ENCODE measurements at regions not wholly inside any gene's neighbourhood (a gene's known extent, or its start where the extent isn't known, plus 50 kb on each side); places are given as distances from the start of the nearest gene placed in this dataset.
A peak's percentile ranks its signal among the peaks of the same experiment; 100 is the strongest.
"Not testable (repeated sequence)": the region's sequence is repeated elsewhere in the genome, so short reads cannot be mapped to it uniquely, and the experiment has no call there.

GRCh38 chr5:134471858-134472449 lies 53.5 kb upstream of the JADE2 start:
- H3K27ac ChIP-seq (ENCODE audit: low read depth, low read length), result not testable (repeated sequence)
- WGBS, 3 donors, result 87 to 89% (median 87%) methylated on average over 7 of the region's 7 CpGs

GRCh38 chr5:134468921-134469400 lies 56.5 kb upstream of the JADE2 start:
- no peak overlapping the region for H3K27ac ChIP-seq (ENCODE audit: low read depth, low read length)
- 66 to 72% (median 66%) methylated on average over 3 of the region's 3 CpGs for WGBS, 3 donors

GRCh38 chr5:134467231-134467630 lies 55.5 kb upstream of the CDKN2AIPNL start:
- no peak overlapping the region for H3K27ac ChIP-seq (ENCODE audit: low read depth, low read length)
- 88 to 89% (median 89%) methylated on average over 6 of the region's 6 CpGs for WGBS, 3 donors

GRCh38 chr5:134466241-134467069 lies 54.8 kb upstream of the CDKN2AIPNL start:
- WGBS, 3 donors, result 2 to 3% (median 3%) methylated on average over 26 of the region's 26 CpGs
- H3K27ac ChIP-seq (ENCODE audit: low read depth, low read length), result peak overlapping the region; percentile 55

- WGBS, 3 donors, result 0 to 2% (median 1%) methylated on average over 24 to 31 of the region's 31 CpGs
- peak overlapping the region; percentile 55 for H3K27ac ChIP-seq (ENCODE audit: low read depth, low read length)
Observed at GRCh38 chr5:134465816-134466240, 54.1 kb upstream of the CDKN2AIPNL start.

GRCh38 chr5:134464988-134465815 lies 53.5 kb upstream of the CDKN2AIPNL start:
- peak overlapping the region; percentile 40 for H3K27ac ChIP-seq (ENCODE audit: low read depth, low read length)
- WGBS, 3 donors, result 43 to 67% (median 66%) methylated on average over 10 of the region's 10 CpGs

- 60 to 91% (median 71%) methylated on average over 9 to 10 of the region's 10 CpGs for WGBS, 3 donors
- H3K27ac ChIP-seq (ENCODE audit: low read depth, low read length), result no peak overlapping the region
Observed at GRCh38 chr5:134463991-134464760, 52.5 kb upstream of the CDKN2AIPNL start.

GRCh38 chr5:134463176-134463720 lies 51.6 kb upstream of the CDKN2AIPNL start:
- 91 to 96% (median 96%) methylated on average over 7 of the region's 7 CpGs for whole genome bisulfite sequencing, 3 donors
- no peak overlapping the region for H3K27ac ChIP-seq (ENCODE audit: low read depth, low read length)

- no peak overlapping the region for H3K27ac ChIP-seq (ENCODE audit: low read depth, low read length)
- WGBS, 3 donors, result 77 to 83% (median 78%) methylated on average over 6 of the region's 6 CpGs
Observed at GRCh38 chr5:134462761-134463160, 51.1 kb upstream of the CDKN2AIPNL start.

- no peak overlapping the region for H3K27ac ChIP-seq (ENCODE audit: low read depth, low read length)
- WGBS, 3 donors, result 73 to 98% (median 92%) methylated on average over 2 of the region's 2 CpGs
Observed at GRCh38 chr5:134462047-134462575, 50.4 kb upstream of the CDKN2AIPNL start.
